ENCODE measurements at regions not wholly inside any gene's neighbourhood (a gene's known extent, or its start where the extent isn't known, plus 50 kb on each side); places are given as distances from the start of the nearest gene placed in this dataset.

DNA sequence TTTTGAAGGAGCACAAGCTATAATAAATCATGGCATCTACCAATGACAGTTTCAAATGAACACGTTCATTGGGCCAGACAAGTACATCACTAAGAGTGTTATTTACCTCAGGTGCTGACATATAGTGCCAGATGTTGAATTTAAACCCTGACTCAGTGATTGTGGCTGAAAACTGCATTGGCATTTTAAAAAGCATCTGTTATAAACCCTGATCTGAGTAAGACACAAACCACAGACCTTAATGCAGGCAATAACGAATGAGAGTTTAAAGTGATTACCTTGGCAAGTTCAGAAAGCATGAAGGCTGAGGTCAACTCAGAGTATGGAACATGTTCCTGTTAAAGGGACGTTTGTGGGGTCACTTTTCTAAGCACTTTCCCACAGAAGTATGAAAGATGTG lies 865.1 kb upstream of the TMPRSS15 start:
- no peaks in the 10 kb centered on the region for H3K36me3 ChIP-seq (ENCODE audit: control insufficient read depth, insufficient read depth, low read length)
- no peak for DNase-seq (ENCODE audit: extremely low read depth, insufficient read length)
- no peaks in the 10 kb centered on the region for H3K27me3 ChIP-seq (replicated peaks; ENCODE audit: control insufficient read depth, insufficient read depth, low read length)
- no peak for TF ChIP-seq CTCF (IDR thresholded peaks at IDR 0.05; ENCODE audit: insufficient read depth, low read length, poor library complexity, severe bottlenecking)
- no peak overlapping the region for H3K4me3 ChIP-seq (replicated peaks; ENCODE audit: low read depth, low read length)

- DNase-seq (ENCODE audit: extremely low read depth, insufficient read length) = no peak
- Histone ChIP-seq H3K4me3 (replicated peaks; ENCODE audit: low read depth, low read length) (no peak overlapping the region), H3K27me3 (replicated peaks; ENCODE audit: control insufficient read depth, insufficient read depth, low read length) (no peaks in the 10 kb centered on the region), H3K36me3 (ENCODE audit: control insufficient read depth, insufficient read depth, low read length) (no peaks in the 10 kb centered on the region)
- TF ChIP-seq CTCF (IDR thresholded peaks at IDR 0.05; ENCODE audit: insufficient read depth, low read length, poor library complexity, severe bottlenecking) = no peak
These were observed 871.5 kb upstream of the TMPRSS15 start for GRCh38 chr21:19275065-19275464.

DNA sequence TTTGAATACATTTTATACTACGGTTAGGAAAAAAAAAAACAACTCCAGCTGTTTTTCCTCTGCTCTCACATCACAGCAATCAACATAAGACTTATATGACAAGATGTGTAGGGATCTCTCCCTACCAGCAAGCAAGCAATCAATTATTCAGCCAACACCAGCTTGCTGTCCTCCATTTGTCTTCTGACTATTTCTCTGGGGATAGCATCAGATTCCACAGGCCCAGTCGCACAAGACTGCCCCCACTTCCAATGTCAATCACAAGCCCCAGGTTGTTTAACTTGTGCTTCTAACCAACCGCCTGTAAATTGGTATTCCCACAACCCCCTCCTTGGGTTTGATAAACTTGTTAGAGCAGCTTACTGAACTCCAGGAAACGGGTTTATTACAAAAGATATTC lies 873.1 kb upstream of the TMPRSS15 start:
- no peaks in the 10 kb centered on the region for H3K27me3 ChIP-seq (replicated peaks; ENCODE audit: control insufficient read depth, insufficient read depth, low read length)
- H3K36me3 ChIP-seq (ENCODE audit: control insufficient read depth, insufficient read depth, low read length) = no peaks in the 10 kb centered on the region
- DNase-seq (ENCODE audit: extremely low read depth, insufficient read length) = no peak
- no peak for TF ChIP-seq CTCF (IDR thresholded peaks at IDR 0.05; ENCODE audit: insufficient read depth, low read length, poor library complexity, severe bottlenecking)
- no peak overlapping the region for H3K4me3 ChIP-seq (replicated peaks; ENCODE audit: low read depth, low read length)

GRCh38 chr21:19286876-19287275 lies 883.3 kb upstream of the TMPRSS15 start:
- no peak for TF ChIP-seq CTCF (IDR thresholded peaks at IDR 0.05; ENCODE audit: insufficient read depth, low read length, poor library complexity, severe bottlenecking)
- H3K4me3 ChIP-seq (replicated peaks; ENCODE audit: low read depth, low read length) = no peak overlapping the region
- H3K27me3 ChIP-seq (replicated peaks; ENCODE audit: control insufficient read depth, insufficient read depth, low read length) = no peaks in the 10 kb centered on the region
- no peaks in the 10 kb centered on the region for H3K36me3 ChIP-seq (ENCODE audit: control insufficient read depth, insufficient read depth, low read length)
- DNase-seq (ENCODE audit: extremely low read depth, insufficient read length) = no peak

- H3K4me3 ChIP-seq (replicated peaks; ENCODE audit: low read depth, low read length) = no peak overlapping the region
- H3K36me3 ChIP-seq (ENCODE audit: control insufficient read depth, insufficient read depth, low read length) = no peaks in the 10 kb centered on the region
- DNase-seq (ENCODE audit: extremely low read depth, insufficient read length) = no peak
- no peaks in the 10 kb centered on the region for H3K27me3 ChIP-seq (replicated peaks; ENCODE audit: control insufficient read depth, insufficient read depth, low read length)
- no peak for TF ChIP-seq CTCF (IDR thresholded peaks at IDR 0.05; ENCODE audit: insufficient read depth, low read length, poor library complexity, severe bottlenecking)
These were observed 886.7 kb upstream of the TMPRSS15 start for GRCh38 chr21:19290328-19290727.

GRCh38 chr21:19320291-19320690 lies 916.7 kb upstream of the TMPRSS15 start:
- Histone ChIP-seq H3K36me3 (ENCODE audit: control insufficient read depth, insufficient read depth, low read length) (no peaks in the 10 kb centered on the region), H3K27me3 (replicated peaks; ENCODE audit: control insufficient read depth, insufficient read depth, low read length) (no peaks in the 10 kb centered on the region), H3K4me3 (replicated peaks; ENCODE audit: low read depth, low read length) (no peak overlapping the region)
- no peak for DNase-seq (ENCODE audit: extremely low read depth, insufficient read length)
- no peak for TF ChIP-seq CTCF (IDR thresholded peaks at IDR 0.05; ENCODE audit: insufficient read depth, low read length, poor library complexity, severe bottlenecking)

Measured in GM06990 (cell line).